DOHH2 (cell line): ENCODE measurements at regions not wholly inside any gene's neighbourhood (a gene's known extent, or its start where the extent isn't known, plus 50 kb on each side); places are given as distances from the start of the nearest gene placed in this dataset.

Experiments
- CTCF ChIP-seq: fragments of 200-600 bp; sonication (generic); IDR thresholded peaks from one replicate; pipeline ENCODE4 v1.5.1; 2014; ENCODE audit warnings: antibody characterized with exemption, mild to moderate bottlenecking, low read depth, low read length; ENCODE audit not compliant: poor library complexity, severe bottlenecking
- EZH2phosphoT487 ChIP-seq: fragments of 200-600 bp; sonication (generic); IDR thresholded peaks from 2 replicates; pipeline ENCODE4 v1.6.1; 2017; ENCODE audit warnings: borderline replicate concordance, mild to moderate bottlenecking, antibody characterized with exemption, low read length, moderate library complexity, mixed read lengths

- TF ChIP-seq CTCF (no peak), EZH2phosphoT487 (no peak)
Measured at GRCh38 chr4:54539500-54540029, 118.2 kb upstream of the KIT start.
